Brain microvascular endothelial cell (primary cell): ENCODE measurements at regions not wholly inside any gene's neighbourhood (a gene's known extent, or its start where the extent isn't known, plus 50 kb on each side); places are given as distances from the start of the nearest gene placed in this dataset.

Experiments
- DNase-seq: peaks from one replicate; pipeline ENCODE4 v3.0.0-alpha.2; 2020
- H3K27ac ChIP-seq: fragments of 250-450 bp; sonication (Bioruptor Pico); 2 replicates; pipeline ENCODE4 v1.5.1; 2020; ENCODE audit warnings: mild to moderate bottlenecking, moderate library complexity
- H3K27me3 ChIP-seq: fragments of 250-450 bp; sonication (Bioruptor Pico); replicated peaks from 2 replicates; pipeline ENCODE4 v1.5.1; 2020; ENCODE audit warnings: mild to moderate bottlenecking
- H3K36me3 ChIP-seq: fragments of 250-450 bp; sonication (Bioruptor Pico); replicated peaks from 2 replicates; pipeline ENCODE4 v1.5.1; 2020; ENCODE audit warnings: mild to moderate bottlenecking
- H3K4me3 ChIP-seq: 2 replicates; pipeline ENCODE4 v1.5.1; 2011; ENCODE audit warnings: low read depth, mild to moderate bottlenecking, control low read depth, low read length, moderate library complexity
- in situ Hi-C: cut with HindIII; loops from 2 replicates; pipeline ENCODE4 v1.10.0; 2017; ENCODE audit warnings: low sequenced_read_pairs, low pct_ligation_motif_present
- TF ChIP-seq, protein P1 (sequence below): IDR thresholded peaks from 2 replicates; pipeline ENCODE4 v1.5.1; 2011; ENCODE audit warnings: low read depth, mild to moderate bottlenecking, moderate library complexity, low read length, control low read depth, inconsistent platforms; ENCODE audit errors: missing control alignments

GRCh38 chr19:28829762-28830161 lies 383.2 kb downstream of the UQCRFS1 start:
- TF ChIP-seq, protein P1, sequence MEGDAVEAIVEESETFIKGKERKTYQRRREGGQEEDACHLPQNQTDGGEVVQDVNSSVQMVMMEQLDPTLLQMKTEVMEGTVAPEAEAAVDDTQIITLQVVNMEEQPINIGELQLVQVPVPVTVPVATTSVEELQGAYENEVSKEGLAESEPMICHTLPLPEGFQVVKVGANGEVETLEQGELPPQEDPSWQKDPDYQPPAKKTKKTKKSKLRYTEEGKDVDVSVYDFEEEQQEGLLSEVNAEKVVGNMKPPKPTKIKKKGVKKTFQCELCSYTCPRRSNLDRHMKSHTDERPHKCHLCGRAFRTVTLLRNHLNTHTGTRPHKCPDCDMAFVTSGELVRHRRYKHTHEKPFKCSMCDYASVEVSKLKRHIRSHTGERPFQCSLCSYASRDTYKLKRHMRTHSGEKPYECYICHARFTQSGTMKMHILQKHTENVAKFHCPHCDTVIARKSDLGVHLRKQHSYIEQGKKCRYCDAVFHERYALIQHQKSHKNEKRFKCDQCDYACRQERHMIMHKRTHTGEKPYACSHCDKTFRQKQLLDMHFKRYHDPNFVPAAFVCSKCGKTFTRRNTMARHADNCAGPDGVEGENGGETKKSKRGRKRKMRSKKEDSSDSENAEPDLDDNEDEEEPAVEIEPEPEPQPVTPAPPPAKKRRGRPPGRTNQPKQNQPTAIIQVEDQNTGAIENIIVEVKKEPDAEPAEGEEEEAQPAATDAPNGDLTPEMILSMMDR: no peak
- no peak for DNase-seq
- in situ Hi-C loops: no loop called here
- Histone ChIP-seq H3K4me3 (no peak overlapping the region), H3K27me3 (no peaks in the 10 kb centered on the region), H3K27ac (no peak overlapping the region), H3K36me3 (no peaks in the 10 kb centered on the region)

- Histone ChIP-seq H3K4me3 (no peak overlapping the region), H3K27ac (no peak overlapping the region), H3K27me3 (no peaks in the 10 kb centered on the region), H3K36me3 (no peaks in the 10 kb centered on the region)
- in situ Hi-C loops: no loop called here
- TF ChIP-seq, protein P1: no peak
- DNase-seq: no peak
Measured at GRCh38 chr19:28829359-28829758, 383.6 kb downstream of the UQCRFS1 start.

DNA sequence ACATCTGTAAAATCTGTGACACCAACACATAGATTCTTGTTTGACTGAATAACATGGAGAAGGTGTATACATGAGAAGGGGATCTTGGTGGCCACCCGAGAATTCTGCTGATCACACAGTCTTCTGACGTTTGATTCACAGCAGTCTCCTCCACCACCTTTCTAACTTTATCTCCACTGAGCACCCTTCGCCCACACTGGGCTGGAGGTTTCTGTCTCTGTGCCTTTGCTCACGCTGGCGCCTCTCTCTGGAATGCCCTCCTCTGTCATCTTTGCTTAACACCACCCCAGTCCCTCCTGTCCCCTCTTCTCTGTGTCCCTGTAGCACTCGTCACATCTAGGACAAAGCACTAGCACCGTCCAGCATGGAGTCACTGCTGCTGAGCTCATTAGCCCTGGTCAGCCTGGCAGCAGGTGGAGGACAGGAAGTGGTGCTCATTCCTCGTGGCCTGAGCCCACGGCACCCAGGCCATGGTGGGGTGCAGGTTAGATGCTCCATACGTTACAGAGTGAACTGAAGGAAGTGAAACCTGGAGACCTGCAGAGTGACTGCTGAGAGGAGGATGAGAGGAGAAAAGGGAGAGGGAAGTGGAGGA lies 384.6 kb downstream of the UQCRFS1 start:
- Histone ChIP-seq H3K4me3 (no peak overlapping the region), H3K27me3 (no peaks in the 10 kb centered on the region), H3K27ac (no peak overlapping the region), H3K36me3 (no peaks in the 10 kb centered on the region)
- in situ Hi-C loops: no loop called here
- TF ChIP-seq, protein P1: no peak
- no peak for DNase-seq

- in situ Hi-C loops: no loop called here
- no peak overlapping the region for H3K4me3 ChIP-seq
- H3K36me3 ChIP-seq: no peaks in the 10 kb centered on the region
- DNase-seq: no peak
- no peak overlapping the region for H3K27ac ChIP-seq
- H3K27me3 ChIP-seq: no peaks in the 10 kb centered on the region
- TF ChIP-seq, protein P1: no peak
Measured at GRCh38 chr19:28827382-28827781, 385.6 kb downstream of the UQCRFS1 start.

- Histone ChIP-seq H3K4me3 (no peak overlapping the region), H3K36me3 (no peaks in the 10 kb centered on the region), H3K27ac (no peak overlapping the region), H3K27me3 (no peaks in the 10 kb centered on the region)
- TF ChIP-seq, protein P1: no peak
- in situ Hi-C loops: no loop called here
- DNase-seq: no peak
Measured at GRCh38 chr19:28823338-28823961, 389.5 kb downstream of the UQCRFS1 start.

GRCh38 chr19:28820289-28820688 lies 392.7 kb downstream of the UQCRFS1 start:
- Histone ChIP-seq H3K36me3 (no peaks in the 10 kb centered on the region), H3K27me3 (no peaks in the 10 kb centered on the region), H3K27ac (no peak overlapping the region), H3K4me3 (no peak overlapping the region)
- TF ChIP-seq, protein P1: no peak
- in situ Hi-C loops: no loop called here
- no peak for DNase-seq
